ENCODE measurements at regions not wholly inside any gene's neighbourhood (a gene's known extent, or its start where the extent isn't known, plus 50 kb on each side); places are given as distances from the start of the nearest gene placed in this dataset.

- peak overlapping the region; percentile 13 for H2AK5ac ChIP-seq (ENCODE audit: low read depth, low read length)
- peak overlapping the region; percentile 75 for H4K91ac ChIP-seq (ENCODE audit: low read depth, low read length, poor library complexity)
- H2AFZ ChIP-seq (ENCODE audit: low read length): peak overlapping the region; percentile 91
- H3K9ac ChIP-seq (ENCODE audit: low read depth, low read length, poor library complexity): peak overlapping the region; percentile 85
- H3K23ac ChIP-seq (ENCODE audit: low read depth, low read length, poor library complexity): no peak overlapping the region
- peak overlapping the region; percentile 77 for H4K8ac ChIP-seq (ENCODE audit: low read depth, low read length)
- peaks cover 0 to 4% of the 10 kb centered on the region in 2 donors for H3K9me3 ChIP-seq (replicated peaks in 1 of 2; ENCODE audit: control insufficient read depth in 2 of 2, insufficient read depth in 1 of 2, low read depth in 1 of 2, low read length in 2 of 2)
- peak overlapping the region; percentile 25 for H2BK12ac ChIP-seq (ENCODE audit: low read length)
- H3K14ac ChIP-seq (ENCODE audit: low read length): no peak overlapping the region
- H2BK15ac ChIP-seq (ENCODE audit: low read length): peak overlapping the region; percentile 68
- DNase-seq (ENCODE audit: low spot score): no peak
- H2BK5ac ChIP-seq (ENCODE audit: low read length): peak overlapping the region; percentile 79
- H3K36me3 ChIP-seq (replicated peaks in 1 of 2; ENCODE audit: control insufficient read depth in 2 of 2, insufficient read depth in 2 of 2, low read length in 2 of 2): no peaks in the 10 kb centered on the region
- peaks cover 14 to 21% of the 10 kb centered on the region in 2 donors for H3K4me1 ChIP-seq (ENCODE audit: control insufficient read depth in 2 of 2, insufficient read depth in 1 of 2, low read depth in 1 of 2, low read length in 2 of 2)
- peak overlapping the region; percentile 96 for H3K27ac ChIP-seq (replicated peaks; ENCODE audit: low read length)
- no peaks in the 10 kb centered on the region for H3K27me3 ChIP-seq (ENCODE audit: control insufficient read depth in 3 of 3, insufficient read depth in 3 of 3, low read depth in 1 of 3, low read length in 3 of 3)
- no peak overlapping the region for H3K4ac ChIP-seq (ENCODE audit: low read length)
- peak overlapping the region; percentile 50 for H3K4me2 ChIP-seq (ENCODE audit: insufficient read depth, low read length, poor library complexity, severe bottlenecking)
- WGBS, 2 donors (ENCODE audit: extremely low coverage in 2 of 2, insufficient read length in 2 of 2, insufficient replicate concordance in 1 of 2): no CpG with 5 or more reads among the region's 8 CpGs
- peak overlapping the region; percentile 97 for H2BK120ac ChIP-seq (ENCODE audit: low read depth, low read length)
- peak overlapping the region; percentile 96 for H3K18ac ChIP-seq (ENCODE audit: low read length)
- peak overlapping the region; percentile 38 to 63 for H3K4me3 ChIP-seq (ENCODE audit: low read length in 2 of 2)
- no peaks in the 10 kb centered on the region for H3K79me1 ChIP-seq (ENCODE audit: low read depth, low read length)
These were observed 86.4 kb upstream of the ALDH1L1 start for GRCh38 chr3:126266850-126267168.

- no peak overlapping the region for H3K4ac ChIP-seq (ENCODE audit: low read length)
- no peak overlapping the region for H3K23ac ChIP-seq (ENCODE audit: low read depth, low read length, poor library complexity)
- H2AFZ ChIP-seq (ENCODE audit: low read length): peak overlapping the region; percentile 9
- H2BK12ac ChIP-seq (ENCODE audit: low read length): no peak overlapping the region
- peak overlapping the region; percentile 97 for H2BK120ac ChIP-seq (ENCODE audit: low read depth, low read length)
- H3K4me3 ChIP-seq (ENCODE audit: low read length in 2 of 2): no peak overlapping the region
- H3K36me3 ChIP-seq (replicated peaks in 1 of 2; ENCODE audit: control insufficient read depth in 2 of 2, insufficient read depth in 2 of 2, low read length in 2 of 2): no peaks in the 10 kb centered on the region
- no peaks in the 10 kb centered on the region for H3K79me1 ChIP-seq (ENCODE audit: low read depth, low read length)
- peak overlapping the region; percentile 76 for H2BK15ac ChIP-seq (ENCODE audit: low read length)
- no peak overlapping the region for H3K4me2 ChIP-seq (ENCODE audit: insufficient read depth, low read length, poor library complexity, severe bottlenecking)
- H2AK5ac ChIP-seq (ENCODE audit: low read depth, low read length): peak overlapping the region; percentile 60
- no peak overlapping the region for H3K9ac ChIP-seq (ENCODE audit: low read depth, low read length, poor library complexity)
- peaks cover 14 to 21% of the 10 kb centered on the region in 2 donors for H3K4me1 ChIP-seq (ENCODE audit: control insufficient read depth in 2 of 2, insufficient read depth in 1 of 2, low read depth in 1 of 2, low read length in 2 of 2)
- no peak for DNase-seq (ENCODE audit: low spot score)
- H4K91ac ChIP-seq (ENCODE audit: low read depth, low read length, poor library complexity): peak overlapping the region; percentile 75
- peak overlapping the region; percentile 96 for H3K18ac ChIP-seq (ENCODE audit: low read length)
- no peaks in the 10 kb centered on the region for H3K27me3 ChIP-seq (ENCODE audit: control insufficient read depth in 3 of 3, insufficient read depth in 3 of 3, low read depth in 1 of 3, low read length in 3 of 3)
- H3K27ac ChIP-seq (replicated peaks; ENCODE audit: low read length): peak overlapping the region; percentile 96
- H3K14ac ChIP-seq (ENCODE audit: low read length): no peak overlapping the region
- H2BK5ac ChIP-seq (ENCODE audit: low read length): no peak overlapping the region
- H4K8ac ChIP-seq (ENCODE audit: low read depth, low read length): no peak overlapping the region
- WGBS, 2 donors (ENCODE audit: extremely low coverage in 2 of 2, insufficient read length in 2 of 2, insufficient replicate concordance in 1 of 2): no CpG with 5 or more reads among the region's 15 CpGs
- peaks cover 0 to 6% of the 10 kb centered on the region in 2 donors for H3K9me3 ChIP-seq (replicated peaks in 1 of 2; ENCODE audit: control insufficient read depth in 2 of 2, insufficient read depth in 1 of 2, low read depth in 1 of 2, low read length in 2 of 2)
These were observed 86.0 kb upstream of the ALDH1L1 start for GRCh38 chr3:126266291-126266840.

DNA sequence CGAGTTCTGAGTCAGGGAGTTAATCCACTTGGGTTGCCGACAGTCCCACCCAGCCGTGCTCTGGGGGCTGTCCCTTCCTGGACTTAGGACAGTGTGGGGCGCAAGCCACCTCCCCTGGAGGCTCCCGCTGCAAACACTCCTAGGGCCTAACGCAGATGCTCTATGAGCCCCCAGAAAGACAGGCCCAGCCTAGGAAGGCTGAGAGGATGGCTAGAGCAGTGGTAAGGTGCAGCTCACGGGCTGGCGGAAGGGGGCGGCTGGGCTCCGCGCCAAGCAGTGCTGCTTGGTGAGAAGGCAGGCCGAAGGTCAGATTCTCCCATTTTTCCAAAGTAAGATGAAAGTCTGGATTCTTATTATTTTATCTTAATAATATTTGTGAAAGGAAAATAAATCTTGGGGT is 84.6 kb upstream of the ALDH1L1 start:
- Histone ChIP-seq H2AK5ac (ENCODE audit: low read depth, low read length) (no peak overlapping the region), H3K14ac (ENCODE audit: low read length) (no peak overlapping the region), H4K8ac (ENCODE audit: low read depth, low read length) (no peak overlapping the region), H3K18ac (ENCODE audit: low read length) (peak overlapping the region; percentile 56), H3K4ac (ENCODE audit: low read length) (no peak overlapping the region), H2BK120ac (ENCODE audit: low read depth, low read length) (no peak overlapping the region), H3K4me3 (ENCODE audit: low read length in 2 of 2) (no peak overlapping the region), H3K36me3 (replicated peaks in 1 of 2; ENCODE audit: control insufficient read depth in 2 of 2, insufficient read depth in 2 of 2, low read length in 2 of 2) (no peaks in the 10 kb centered on the region), H3K4me1 (ENCODE audit: control insufficient read depth in 2 of 2, insufficient read depth in 1 of 2, low read depth in 1 of 2, low read length in 2 of 2) (peaks cover 21 to 22% of the 10 kb centered on the region in 2 donors), H2BK15ac (ENCODE audit: low read length) (peak overlapping the region; percentile 40), H3K79me1 (ENCODE audit: low read depth, low read length) (no peaks in the 10 kb centered on the region), H4K91ac (ENCODE audit: low read depth, low read length, poor library complexity) (no peak overlapping the region), H3K23ac (ENCODE audit: low read depth, low read length, poor library complexity) (peak overlapping the region; percentile 9), H2AFZ (ENCODE audit: low read length) (no peak overlapping the region), H3K9ac (ENCODE audit: low read depth, low read length, poor library complexity) (no peak overlapping the region), H3K4me2 (ENCODE audit: insufficient read depth, low read length, poor library complexity, severe bottlenecking) (no peak overlapping the region), H3K27ac (replicated peaks; ENCODE audit: low read length) (no peak overlapping the region), H2BK5ac (ENCODE audit: low read length) (no peak overlapping the region), H3K9me3 (replicated peaks in 1 of 2; ENCODE audit: control insufficient read depth in 2 of 2, insufficient read depth in 1 of 2, low read depth in 1 of 2, low read length in 2 of 2) (peaks cover 0 to 6% of the 10 kb centered on the region in 2 donors), H2BK12ac (ENCODE audit: low read length) (no peak overlapping the region), H3K27me3 (ENCODE audit: control insufficient read depth in 3 of 3, insufficient read depth in 3 of 3, low read depth in 1 of 3, low read length in 3 of 3) (no peaks in the 10 kb centered on the region)
- no peak for DNase-seq (ENCODE audit: low spot score)
- WGBS, 2 donors (ENCODE audit: extremely low coverage in 2 of 2, insufficient read length in 2 of 2, insufficient replicate concordance in 1 of 2): no CpG with 5 or more reads among the region's 12 CpGs

GRCh38 chr3:126264381-126264780 is 84.0 kb upstream of the ALDH1L1 start:
- Histone ChIP-seq H3K18ac (ENCODE audit: low read length) (no peak overlapping the region), H3K4me2 (ENCODE audit: insufficient read depth, low read length, poor library complexity, severe bottlenecking) (no peak overlapping the region), H2AFZ (ENCODE audit: low read length) (no peak overlapping the region), H3K9me3 (replicated peaks in 1 of 2; ENCODE audit: control insufficient read depth in 2 of 2, insufficient read depth in 1 of 2, low read depth in 1 of 2, low read length in 2 of 2) (peaks cover 0 to 6% of the 10 kb centered on the region in 2 donors), H2BK12ac (ENCODE audit: low read length) (no peak overlapping the region), H3K14ac (ENCODE audit: low read length) (no peak overlapping the region), H3K23ac (ENCODE audit: low read depth, low read length, poor library complexity) (no peak overlapping the region), H4K8ac (ENCODE audit: low read depth, low read length) (no peak overlapping the region), H3K4me3 (ENCODE audit: low read length in 2 of 2) (no peak overlapping the region), H3K4ac (ENCODE audit: low read length) (no peak overlapping the region), H2AK5ac (ENCODE audit: low read depth, low read length) (peak overlapping the region; percentile 47), H4K91ac (ENCODE audit: low read depth, low read length, poor library complexity) (no peak overlapping the region), H2BK120ac (ENCODE audit: low read depth, low read length) (no peak overlapping the region), H3K27ac (replicated peaks; ENCODE audit: low read length) (no peak overlapping the region), H2BK5ac (ENCODE audit: low read length) (no peak overlapping the region), H3K36me3 (replicated peaks in 1 of 2; ENCODE audit: control insufficient read depth in 2 of 2, insufficient read depth in 2 of 2, low read length in 2 of 2) (no peaks in the 10 kb centered on the region), H2BK15ac (ENCODE audit: low read length) (peak overlapping the region; percentile 40), H3K9ac (ENCODE audit: low read depth, low read length, poor library complexity) (no peak overlapping the region), H3K4me1 (ENCODE audit: control insufficient read depth in 2 of 2, insufficient read depth in 1 of 2, low read depth in 1 of 2, low read length in 2 of 2) (peaks cover 21 to 22% of the 10 kb centered on the region in 2 donors), H3K27me3 (ENCODE audit: control insufficient read depth in 3 of 3, insufficient read depth in 3 of 3, low read depth in 1 of 3, low read length in 3 of 3) (no peaks in the 10 kb centered on the region), H3K79me1 (ENCODE audit: low read depth, low read length) (no peaks in the 10 kb centered on the region)
- no peak for DNase-seq (ENCODE audit: low spot score)
- whole genome bisulfite sequencing, 2 donors (ENCODE audit: extremely low coverage in 2 of 2, insufficient read length in 2 of 2, insufficient replicate concordance in 1 of 2): no CpG with 5 or more reads among the region's 7 CpGs

Data from neuronal stem cell (in vitro differentiated cells).